DMS 273 treated with DMSO at 0.1 percent for 48 hours (cell line): ENCODE measurements at regions not wholly inside any gene's neighbourhood (a gene's known extent, or its start where the extent isn't known, plus 50 kb on each side); places are given as distances from the start of the nearest gene placed in this dataset.
"Not testable (repeated sequence)": the region's sequence is repeated elsewhere in the genome, so short reads cannot be mapped to it uniquely, and the experiment has no call there.

Source experiments
- DNase-seq: peaks from one replicate; lab custom pipeline; 2025; lab: John Stamatoyannopoulos, UW

DNA sequence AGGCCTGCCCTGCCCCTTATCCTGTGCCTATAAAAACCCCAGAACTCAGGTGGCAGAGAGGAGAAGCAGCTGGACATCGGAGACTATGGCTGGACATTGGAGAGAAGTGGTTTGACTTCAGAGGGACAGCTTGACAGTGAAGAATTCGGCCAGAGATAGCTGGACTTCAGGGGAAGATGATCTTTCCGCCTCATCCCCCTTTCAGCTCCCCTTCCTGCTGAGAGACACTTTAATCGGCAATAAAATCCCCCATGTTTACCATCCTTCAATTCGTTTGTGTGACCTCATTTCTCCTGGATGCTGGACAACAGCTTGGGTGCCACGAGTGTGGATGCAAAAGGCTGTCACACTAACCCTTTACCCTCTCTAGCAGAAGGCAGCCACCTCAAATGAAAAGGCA, 134.1 kb upstream of the TUT7 start:
- DNase-seq = no peak

DNA sequence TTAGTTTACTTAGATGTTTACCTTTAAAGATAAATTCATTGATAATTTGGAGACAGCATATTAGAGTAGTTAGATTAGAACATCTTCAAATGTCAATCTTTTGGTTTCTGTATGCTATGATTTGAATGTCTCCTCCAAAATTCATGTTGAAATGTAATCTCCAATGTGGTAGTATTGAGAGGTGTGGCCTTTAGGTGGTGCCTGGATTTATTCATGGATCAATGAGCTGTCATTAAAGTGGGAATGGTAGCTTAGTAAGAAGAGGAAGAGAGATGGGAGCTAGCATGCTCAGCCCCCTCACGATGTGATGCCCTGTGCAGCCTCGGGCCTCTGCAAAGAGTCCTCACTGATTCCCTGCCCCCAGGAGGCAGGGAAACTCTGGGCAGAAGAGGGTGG, 133.6 kb upstream of the TUT7 start:
- no peak for DNase-seq

DNA sequence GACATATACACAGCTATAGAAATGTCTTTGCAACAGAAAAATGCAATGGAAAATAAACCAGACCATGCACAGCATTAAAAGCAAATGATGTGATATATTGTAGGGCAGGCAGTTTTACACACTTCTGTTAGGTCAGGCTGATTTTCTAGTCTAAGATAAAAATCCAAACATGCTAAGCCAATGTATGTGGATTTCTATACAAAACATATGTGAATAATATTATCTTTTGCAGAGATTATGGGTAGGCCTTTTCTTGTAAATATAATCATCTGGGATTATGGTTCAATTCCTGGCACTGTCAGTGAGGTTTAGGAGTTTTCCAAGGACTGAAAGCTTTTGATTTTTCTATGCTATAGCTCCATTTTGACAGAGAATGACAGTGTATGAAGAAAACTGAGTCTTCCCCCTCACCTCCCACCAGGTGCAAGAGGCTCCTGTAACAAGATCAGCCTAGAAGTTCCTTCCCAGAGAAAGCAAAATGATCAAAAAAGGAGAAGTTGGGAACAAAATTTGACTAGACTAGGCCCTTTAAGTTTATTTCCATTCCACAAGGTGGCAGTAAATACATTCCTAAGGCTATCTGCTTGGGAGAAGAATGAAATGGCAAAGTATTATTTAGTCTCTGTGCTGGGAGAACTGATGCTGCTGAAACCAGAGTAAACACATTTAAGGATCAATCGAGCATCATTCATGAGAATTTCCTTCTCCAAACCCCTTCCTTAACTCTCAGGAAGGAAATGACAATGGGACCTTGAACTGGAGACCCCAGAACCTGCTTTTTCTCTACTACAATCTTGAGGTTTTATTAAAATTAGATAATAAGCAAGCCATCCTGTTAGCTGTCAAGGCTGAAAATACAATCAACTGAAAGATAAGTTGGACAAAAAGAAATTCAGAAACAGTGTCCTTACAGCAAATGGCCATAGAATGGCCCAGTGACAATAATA, 133.0 kb upstream of the TUT7 start:
- DNase-seq = no peak

DNA sequence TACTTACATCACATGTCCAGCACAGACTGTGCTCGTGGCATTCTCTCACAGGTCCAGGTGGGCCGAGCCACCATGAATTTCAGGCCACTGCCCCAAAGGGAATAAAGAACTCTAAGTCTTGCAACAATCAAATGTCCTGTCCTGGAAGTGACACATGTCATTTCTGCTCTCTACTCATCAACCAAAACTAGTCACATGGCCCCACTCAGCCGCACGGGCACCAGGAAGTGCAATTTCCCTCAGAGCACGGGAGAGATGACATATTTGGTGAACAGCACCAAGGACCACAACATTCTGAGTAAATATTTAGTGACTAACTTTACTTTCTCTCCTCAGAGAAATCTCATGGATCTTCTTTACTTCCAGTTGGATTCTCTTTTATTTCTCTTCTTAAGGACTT, 131.1 kb upstream of the TUT7 start:
- no peak for DNase-seq

DNA sequence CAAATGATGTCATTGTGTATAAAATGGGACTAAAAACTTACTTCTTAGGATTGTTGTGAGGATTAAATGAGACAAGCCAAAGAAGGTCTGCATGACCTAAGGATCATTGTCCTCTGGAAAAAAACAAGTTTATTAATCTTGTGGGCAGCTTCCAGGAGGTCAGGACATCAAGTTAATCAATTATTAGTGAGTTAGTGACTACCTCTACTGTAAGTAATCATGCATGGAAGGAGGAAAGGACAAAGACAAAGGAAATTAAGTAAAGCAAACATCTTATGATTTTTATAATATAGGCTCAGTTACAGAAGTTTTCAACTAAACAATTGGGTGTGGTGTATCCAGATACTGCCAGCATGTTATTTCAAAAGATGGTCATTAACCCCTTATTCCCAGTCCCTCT, 129.3 kb upstream of the TUT7 start:
- DNase-seq = no peak

DNA sequence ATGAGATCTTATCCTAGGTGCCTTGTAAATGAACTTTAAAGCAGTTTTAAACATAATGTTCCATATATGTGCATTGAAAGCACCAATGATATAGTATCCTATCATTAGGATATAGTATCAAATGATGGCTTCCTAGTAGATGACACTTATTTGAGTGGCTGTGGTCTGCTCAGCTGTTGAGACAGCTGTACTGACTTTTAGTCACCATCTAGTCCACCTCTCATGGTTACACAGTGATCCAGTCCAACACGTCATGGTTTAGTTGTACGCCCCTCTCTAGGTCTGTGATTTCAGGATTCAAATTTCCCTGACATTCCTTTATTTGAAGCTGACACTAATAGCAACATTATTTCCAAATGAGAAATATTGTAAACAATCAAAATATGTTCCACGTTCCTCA, 127.3 kb upstream of the TUT7 start:
- no peak for DNase-seq

DNA sequence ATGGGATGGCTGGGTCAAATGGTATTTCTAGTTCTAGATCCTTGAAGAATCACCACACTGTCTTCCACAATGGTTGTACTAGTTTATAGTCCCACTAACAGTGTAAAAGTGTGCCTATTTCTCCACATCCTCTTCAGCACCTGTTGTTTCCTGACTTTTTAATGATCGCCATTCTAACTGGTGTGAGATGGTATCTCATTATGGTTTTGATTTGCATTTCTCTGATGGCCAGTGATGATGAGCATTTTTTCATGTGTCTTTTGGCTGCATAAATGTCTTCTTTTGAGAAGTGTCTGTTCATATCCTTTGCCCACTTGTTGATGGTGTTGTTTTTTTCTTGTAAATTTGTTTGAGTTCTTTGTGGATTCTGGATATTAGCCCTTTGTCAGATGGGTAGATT, 121.0 kb upstream of the TUT7 start:
- not testable (repeated sequence) for DNase-seq

DNA sequence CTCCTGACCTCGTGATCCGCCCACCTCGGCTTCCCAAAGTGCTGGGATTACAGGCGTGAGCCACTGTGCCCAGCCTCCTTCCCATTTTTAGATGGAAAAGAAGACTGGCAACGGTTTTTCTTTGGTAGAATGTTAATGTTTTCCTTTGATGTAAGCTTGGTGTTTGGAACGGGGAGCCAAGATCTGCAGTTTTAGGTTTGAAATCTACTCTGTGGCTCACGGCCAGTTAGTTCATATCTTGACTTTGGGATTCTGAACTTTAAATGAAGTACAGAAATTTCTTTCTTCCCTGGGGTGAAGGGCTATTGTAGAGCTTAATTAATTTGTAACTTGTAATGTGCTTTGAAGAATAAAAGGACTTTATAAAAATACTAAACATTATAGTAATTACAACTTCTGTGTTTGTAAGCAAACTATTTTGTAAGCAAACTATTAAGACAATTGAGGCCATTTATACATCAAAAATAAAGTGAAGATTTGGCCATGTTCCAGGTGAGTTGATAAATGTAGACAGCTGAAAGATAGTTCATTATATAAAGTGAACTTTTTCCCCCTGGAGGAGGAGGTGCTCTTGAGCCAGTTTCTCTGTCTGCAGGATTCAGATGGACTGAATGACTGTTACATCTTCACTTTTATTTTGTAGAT, 117.1 kb upstream of the TUT7 start:
- DNase-seq = no peak

DNA sequence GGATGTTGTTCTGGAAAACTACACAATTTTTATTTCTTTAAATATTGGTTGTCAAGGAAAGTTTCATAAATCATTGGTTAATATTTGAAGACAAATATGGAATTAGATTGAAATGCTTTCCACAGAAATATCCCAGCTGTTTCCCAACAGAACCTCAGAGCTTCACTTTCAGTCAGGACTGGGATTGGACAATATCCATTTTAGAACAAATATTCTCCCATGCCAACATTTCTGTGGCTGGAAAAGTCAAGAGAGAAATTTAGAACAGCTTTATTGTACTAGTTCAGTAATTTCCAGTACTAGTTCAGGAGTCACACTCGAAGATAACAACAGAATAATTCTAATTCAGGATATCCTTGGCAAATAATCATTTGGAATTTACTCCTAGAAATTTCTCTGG, 116.1 kb upstream of the TUT7 start:
- no peak for DNase-seq

DNA sequence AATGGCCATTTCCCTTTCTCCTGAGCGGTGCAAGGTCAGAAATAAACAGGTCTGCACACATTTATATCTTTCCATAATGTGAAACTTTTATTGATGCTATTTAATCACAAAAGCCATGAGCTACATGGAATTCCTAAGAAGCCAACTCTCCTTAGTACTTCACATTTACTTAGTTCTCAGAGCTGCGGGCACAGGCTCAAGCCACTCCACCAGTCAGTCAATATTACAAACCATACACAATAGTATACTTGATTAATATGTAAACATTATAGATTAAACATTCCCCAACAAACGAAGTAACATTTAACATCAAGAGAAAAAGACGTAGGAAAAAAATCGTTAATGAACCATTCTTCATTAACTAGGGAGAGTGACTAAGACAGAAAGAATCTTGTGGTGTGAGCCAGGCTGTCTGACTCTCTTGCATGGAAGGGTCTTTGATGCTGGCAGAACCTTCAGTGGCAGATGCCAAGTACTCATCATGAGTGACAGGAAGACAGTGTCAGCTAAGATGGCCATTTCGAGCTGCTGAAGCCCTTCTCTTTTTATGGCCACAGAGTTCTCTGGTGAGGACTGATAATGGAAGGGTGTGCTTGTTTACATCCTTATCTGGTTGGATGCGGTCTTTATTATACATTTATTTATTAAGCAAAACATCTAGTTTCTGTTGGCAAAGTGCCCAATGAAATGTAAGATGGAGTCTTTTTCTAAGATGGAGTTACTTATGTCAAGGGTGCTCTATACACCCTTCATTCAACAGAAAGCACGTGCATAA, 115.5 kb upstream of the TUT7 start:
- DNase-seq = no peak

DNA sequence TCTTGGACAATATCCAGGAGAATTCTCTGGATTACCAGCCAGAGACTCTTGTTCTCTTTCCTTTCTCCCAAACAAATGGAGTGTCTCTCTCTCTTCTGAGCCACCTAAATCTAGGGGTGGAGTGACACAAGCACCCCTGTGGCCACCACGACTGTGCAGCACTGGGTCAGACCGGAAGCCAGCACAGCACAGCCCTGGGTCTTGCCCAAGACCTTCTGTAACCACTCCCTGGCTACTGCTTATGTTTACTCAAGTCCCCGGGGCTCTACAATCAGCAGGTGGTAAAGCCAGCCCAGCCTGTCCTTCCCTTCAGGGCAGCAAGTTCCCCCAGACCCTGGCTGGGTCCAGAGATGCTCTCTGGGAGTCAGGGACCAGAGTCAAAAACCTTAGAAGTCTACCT, 110.0 kb upstream of the TUT7 start:
- no peak for DNase-seq

DNA sequence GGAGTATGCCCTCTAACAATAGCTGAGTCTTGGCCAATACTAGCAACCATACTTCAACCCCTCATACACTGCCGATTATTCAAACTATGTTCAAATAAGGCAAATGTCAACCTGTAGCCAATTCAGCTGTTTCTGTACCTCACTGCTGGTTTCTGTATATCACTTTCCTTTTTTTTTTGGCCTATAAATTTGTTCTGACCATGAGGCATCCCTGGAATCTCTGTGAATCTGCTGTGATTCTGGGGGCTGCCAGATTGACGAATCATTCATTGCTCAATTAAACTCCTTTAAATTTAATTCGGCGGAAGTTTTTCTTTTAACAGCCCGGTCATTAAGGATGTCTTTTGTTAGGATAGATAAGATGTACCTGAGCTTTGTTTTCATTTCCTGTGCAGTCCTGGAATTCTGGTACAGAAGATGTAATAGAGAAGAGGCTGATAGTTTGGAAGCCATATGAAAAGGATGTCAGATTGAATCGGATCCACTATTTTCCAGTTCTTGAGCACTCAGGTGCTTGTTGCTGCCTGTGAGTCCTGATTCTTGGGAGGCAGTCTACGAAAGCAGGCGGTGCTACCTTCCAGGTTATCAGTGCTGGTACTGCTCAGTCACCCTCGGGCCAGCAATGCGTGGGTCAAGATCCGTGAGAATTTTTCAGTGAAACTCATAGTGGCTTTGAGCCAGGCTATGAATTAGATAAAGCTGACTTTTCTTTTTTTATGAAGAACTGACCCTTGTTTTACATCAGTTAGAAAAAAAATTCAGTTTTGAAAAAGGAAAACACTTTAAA, 106.2 kb upstream of the TUT7 start:
- no peak for DNase-seq

DNA sequence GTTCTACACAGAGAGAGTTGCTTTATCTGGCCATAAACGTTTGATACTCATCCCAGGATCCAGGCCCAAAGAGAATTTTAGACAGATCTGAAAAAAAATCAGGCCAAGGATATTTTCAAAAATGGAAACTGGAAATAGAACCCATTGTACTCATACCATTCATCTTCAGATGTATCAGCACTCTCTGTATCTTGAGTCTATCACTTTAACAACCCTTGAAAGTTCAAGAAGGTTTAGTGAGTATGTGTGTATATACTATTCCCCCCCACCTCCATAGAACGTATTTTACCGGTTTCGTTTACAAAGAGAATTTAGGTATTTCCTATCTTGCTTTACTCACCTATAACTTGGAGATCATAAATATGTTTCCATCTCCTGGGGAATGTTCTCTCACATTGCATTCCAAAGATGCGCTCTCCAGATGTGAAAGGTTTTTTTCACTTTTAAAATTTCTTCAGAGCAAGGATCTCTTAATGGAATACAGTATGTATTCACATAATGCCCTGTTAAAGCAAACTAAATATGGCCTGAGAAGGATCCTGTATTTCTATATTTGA, 105.5 kb upstream of the TUT7 start:
- DNase-seq = no peak

DNA sequence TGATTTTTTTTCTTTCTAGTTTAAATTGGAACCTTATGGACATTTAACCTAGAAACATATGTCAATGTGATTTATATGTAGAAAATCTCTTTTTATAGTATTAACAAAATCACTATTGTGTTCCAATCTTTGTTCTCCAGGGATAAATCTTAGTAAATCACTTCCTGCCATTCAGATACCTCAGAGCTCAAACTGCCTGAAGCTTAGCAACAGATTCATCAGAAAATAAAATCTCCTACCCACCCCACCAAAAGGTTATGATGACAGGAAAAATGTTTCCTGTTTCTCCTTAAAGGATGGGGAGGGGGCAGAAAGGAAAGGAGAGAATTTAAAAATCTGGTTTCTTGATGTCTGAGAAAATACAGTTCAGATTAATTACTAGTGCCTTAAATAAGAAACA, 105.0 kb upstream of the TUT7 start:
- DNase-seq = no peak

DNA sequence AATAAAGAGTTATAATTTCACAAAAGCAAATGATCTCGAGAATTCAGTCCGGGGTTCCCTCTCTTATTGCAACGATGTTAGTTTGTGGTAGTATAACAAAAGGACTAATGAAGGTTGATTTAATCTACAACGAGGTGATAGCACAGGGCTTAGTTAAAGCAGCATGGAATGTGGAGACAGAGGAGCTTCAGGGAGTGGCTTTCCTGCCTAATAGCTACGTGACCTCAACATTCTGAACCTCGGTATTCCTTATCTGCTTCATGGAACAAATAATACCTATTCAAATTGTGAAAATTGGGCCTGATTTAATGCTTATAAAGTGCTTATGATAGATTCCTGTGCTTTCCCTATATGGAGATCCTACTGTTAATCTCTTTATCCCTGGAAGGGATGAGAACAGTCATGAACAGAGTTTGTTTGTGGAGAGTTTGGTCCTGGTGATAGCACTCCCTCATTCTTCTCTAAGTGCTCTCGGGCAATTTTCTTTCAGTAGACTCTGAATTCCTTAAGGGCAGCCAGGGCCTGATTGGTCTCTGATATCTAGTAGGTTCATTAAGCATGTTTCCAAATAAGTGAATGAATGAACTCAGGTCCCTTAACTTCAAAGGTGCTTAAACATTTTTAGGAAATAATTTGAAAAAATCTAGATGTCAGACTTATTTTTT, 104.1 kb upstream of the TUT7 start:
- no peak for DNase-seq

DNA sequence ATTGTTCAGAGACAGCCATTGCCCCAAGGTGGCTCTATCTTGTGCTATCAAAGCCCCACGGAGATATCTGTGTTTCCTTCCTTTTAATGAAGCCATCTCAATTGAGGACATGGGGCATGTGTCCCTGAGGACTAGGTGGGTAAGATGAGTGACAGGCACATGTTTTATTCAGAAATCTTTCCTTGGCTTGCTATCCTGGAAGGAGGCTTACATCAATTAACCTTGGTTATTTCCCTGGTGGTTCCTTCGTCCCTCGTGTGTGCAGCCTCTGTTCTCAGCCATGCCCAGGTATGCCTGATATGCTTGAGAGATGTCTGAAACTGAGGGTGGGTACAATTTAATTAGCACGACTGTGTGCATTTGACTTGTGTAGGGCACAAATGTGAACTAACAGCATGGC, 102.2 kb upstream of the TUT7 start:
- no peak for DNase-seq

DNA sequence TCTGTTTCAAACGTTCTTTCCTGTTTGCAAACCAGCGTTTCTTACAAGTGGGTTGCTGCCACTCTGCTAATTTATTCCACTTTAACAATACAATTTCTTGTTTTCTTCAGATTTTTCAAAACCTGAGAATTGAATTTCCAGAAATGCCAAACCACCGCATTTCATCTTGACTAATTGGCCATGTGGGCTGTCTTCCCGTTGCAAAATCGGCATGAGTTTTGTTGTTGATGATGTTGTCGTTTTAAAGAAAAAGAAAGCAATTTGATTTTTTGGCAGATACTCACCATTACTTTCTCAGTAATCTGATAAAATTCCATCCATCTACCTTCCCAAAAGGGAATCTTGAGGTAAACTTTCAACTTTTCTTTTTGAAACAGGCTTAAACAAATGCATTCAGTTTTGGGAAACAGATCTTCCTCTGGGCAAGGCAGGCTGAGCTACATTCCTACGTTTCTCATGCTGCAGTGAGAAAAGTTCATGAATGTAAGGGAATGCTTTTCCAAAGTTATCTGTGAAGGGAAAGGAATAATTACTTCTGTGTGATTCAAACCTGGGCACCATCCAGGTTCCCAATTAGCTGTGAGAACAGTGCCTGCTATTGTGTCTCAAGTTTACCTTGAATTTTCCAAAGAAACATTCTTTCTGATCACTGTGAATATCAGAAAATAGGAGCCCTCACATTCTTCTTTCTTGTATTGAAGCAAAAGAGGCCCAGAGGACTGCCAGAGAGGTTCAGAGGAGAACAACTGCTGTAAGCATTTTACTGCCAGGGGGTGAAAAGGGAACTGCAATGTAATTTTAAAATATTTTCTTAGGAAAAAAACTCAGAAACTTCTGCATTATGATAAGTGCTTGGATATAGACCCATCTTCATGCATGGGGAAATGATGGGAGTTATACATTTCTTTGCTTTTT, 100.7 kb upstream of the TUT7 start:
- DNase-seq = no peak

DNA sequence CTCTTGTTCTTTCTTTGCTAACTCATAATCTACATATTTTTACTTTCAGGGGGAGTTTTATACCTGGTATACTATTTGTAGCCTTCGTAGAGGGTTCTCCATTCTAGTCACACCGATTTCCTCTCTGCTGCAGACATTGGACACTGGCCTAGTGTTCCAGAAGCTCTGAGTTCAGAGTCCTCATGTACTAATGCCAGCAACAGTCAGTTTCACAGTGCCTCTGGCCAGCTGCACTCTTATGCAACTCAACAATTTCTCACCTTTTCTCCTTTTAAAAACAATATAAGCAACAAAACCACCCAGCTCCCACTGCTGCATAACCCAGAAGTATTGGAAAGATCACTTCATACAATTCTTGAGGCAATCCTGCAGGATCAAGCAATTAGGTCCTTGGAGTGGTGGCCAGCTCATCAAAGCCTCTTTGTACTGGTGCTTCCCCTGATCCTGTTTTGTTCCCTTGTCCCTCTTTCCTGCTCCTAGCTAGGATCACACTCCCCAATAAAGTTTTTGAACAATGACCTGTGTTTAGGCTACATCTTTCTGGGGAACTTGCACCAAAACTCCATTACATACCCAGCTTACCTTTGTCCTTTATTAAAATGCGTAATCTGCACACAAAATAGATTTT, 98.1 kb upstream of the TUT7 start:
- DNase-seq = no peak

DNA sequence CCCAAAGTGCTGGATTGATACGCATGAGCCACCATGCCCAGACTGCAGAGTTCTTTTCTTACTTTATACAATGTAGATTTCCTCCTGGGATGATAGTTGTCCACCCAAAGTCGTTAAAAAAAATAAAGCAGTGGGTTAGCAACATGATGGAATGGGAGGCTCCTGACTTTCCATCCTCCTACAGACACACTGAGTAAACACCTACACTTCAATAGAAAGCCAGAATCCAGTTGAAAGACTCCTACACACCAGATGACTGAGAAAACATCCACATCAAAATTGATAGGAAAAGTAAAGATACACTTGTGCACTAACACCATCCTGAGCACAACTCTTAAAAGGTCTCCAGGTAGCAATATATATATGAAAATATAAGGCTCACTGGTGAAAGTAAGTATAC, 95.0 kb upstream of the TUT7 start:
- DNase-seq = no peak

DNA sequence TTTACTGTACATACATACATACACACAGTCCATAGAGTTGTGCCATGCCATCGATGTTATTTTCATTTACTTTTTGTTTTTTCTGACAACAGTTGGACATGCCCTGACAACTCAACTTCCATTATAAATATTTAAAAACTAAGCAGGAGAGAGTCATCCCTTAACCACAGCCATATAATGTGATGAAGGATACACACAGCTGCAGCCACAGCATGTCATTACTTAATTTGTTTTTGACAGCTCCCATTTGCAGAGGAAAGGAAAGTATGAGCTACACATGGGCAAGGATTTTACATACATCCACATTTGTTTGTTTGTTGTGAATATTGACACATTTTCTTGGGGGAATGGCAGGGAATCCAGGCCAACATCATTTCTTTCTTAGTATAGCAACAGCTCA, 91.5 kb upstream of the TUT7 start:
- DNase-seq = no peak
